ENCODE measurements at regions not wholly inside any gene's neighbourhood (a gene's known extent, or its start where the extent isn't known, plus 50 kb on each side); places are given as distances from the start of the nearest gene placed in this dataset.
A peak's percentile ranks its signal among the peaks of the same experiment; 100 is the strongest.
"Not testable (repeated sequence)": the region's sequence is repeated elsewhere in the genome, so short reads cannot be mapped to it uniquely, and the experiment has no call there.

- Mint-ChIP-seq H3K36me3 (no peaks in the 10 kb centered on the region), H3K4me1 (peaks cover 26% of the 10 kb centered on the region), H3K27ac (no peak overlapping the region), H3K9me3 (no peaks in the 10 kb centered on the region), H3K4me3 (no peak overlapping the region), H3K27me3 (ENCODE audit: low read depth) (no peaks in the 10 kb centered on the region)
- no peak for DNase-seq (ENCODE audit: low spot score in 2 of 2, unreplicated experiment in 2 of 2)
- no peak for TF ChIP-seq CTCF (IDR thresholded peaks at IDR 0.05; ENCODE audit: unreplicated experiment)
These were observed 549.9 kb upstream of the CDH5 start for GRCh38 chr16:65816556-65816955.

GRCh38 chr16:65815707-65816106, 550.8 kb upstream of the CDH5 start:
- no peak for DNase-seq (ENCODE audit: low spot score in 2 of 2, unreplicated experiment in 2 of 2)
- no peaks in the 10 kb centered on the region for H3K27me3 Mint-ChIP-seq (ENCODE audit: low read depth)
- no peak for TF ChIP-seq CTCF (IDR thresholded peaks at IDR 0.05; ENCODE audit: unreplicated experiment)
- H3K9me3 Mint-ChIP-seq = no peaks in the 10 kb centered on the region
- H3K4me3 Mint-ChIP-seq = no peak overlapping the region
- no peaks in the 10 kb centered on the region for H3K36me3 Mint-ChIP-seq
- peaks cover 26% of the 10 kb centered on the region for H3K4me1 Mint-ChIP-seq
- H3K27ac Mint-ChIP-seq = no peak overlapping the region

- H3K4me1 Mint-ChIP-seq = peaks cover 23% of the 10 kb centered on the region
- not testable (repeated sequence) for H3K4me3 Mint-ChIP-seq; H3K9me3 Mint-ChIP-seq; H3K27me3 Mint-ChIP-seq (ENCODE audit: low read depth); DNase-seq (ENCODE audit: low spot score in 2 of 2, unreplicated experiment in 2 of 2); H3K36me3 Mint-ChIP-seq
- peak overlapping the region; percentile 28 for H3K27ac Mint-ChIP-seq
These were observed 552.6 kb upstream of the CDH5 start for GRCh38 chr16:65813879-65814278.

- Mint-ChIP-seq H3K4me1 (peaks cover 25% of the 10 kb centered on the region), H3K36me3 (no peaks in the 10 kb centered on the region), H3K27me3 (ENCODE audit: low read depth) (peaks cover 2% of the 10 kb centered on the region), H3K4me3 (no peak overlapping the region), H3K9me3 (peaks cover 3% of the 10 kb centered on the region), H3K27ac (no peak overlapping the region)
- TF ChIP-seq CTCF (IDR thresholded peaks at IDR 0.05; ENCODE audit: unreplicated experiment) = no peak
- no peak for DNase-seq (ENCODE audit: low spot score in 2 of 2, unreplicated experiment in 2 of 2)
These were observed 556.9 kb upstream of the CDH5 start for GRCh38 chr16:65809627-65810026.

- no peak for DNase-seq (ENCODE audit: low spot score in 2 of 2, unreplicated experiment in 2 of 2)
- Mint-ChIP-seq H3K27ac (no peak overlapping the region), H3K36me3 (no peaks in the 10 kb centered on the region), H3K4me3 (no peak overlapping the region), H3K9me3 (peaks cover 3% of the 10 kb centered on the region), H3K27me3 (ENCODE audit: low read depth) (peaks cover 2% of the 10 kb centered on the region), H3K4me1 (peaks cover 21% of the 10 kb centered on the region)
- TF ChIP-seq CTCF (IDR thresholded peaks at IDR 0.05; ENCODE audit: unreplicated experiment) = no peak
These were observed 557.7 kb upstream of the CDH5 start for GRCh38 chr16:65808790-65809189.

GRCh38 chr16:65807858-65808257, 558.6 kb upstream of the CDH5 start:
- TF ChIP-seq CTCF (IDR thresholded peaks at IDR 0.05; ENCODE audit: unreplicated experiment) = no peak
- no peak overlapping the region for H3K27ac Mint-ChIP-seq
- H3K27me3 Mint-ChIP-seq (ENCODE audit: low read depth) = peaks cover 2% of the 10 kb centered on the region
- H3K4me3 Mint-ChIP-seq = no peak overlapping the region
- no peaks in the 10 kb centered on the region for H3K36me3 Mint-ChIP-seq
- peaks cover 14% of the 10 kb centered on the region for H3K4me1 Mint-ChIP-seq
- H3K9me3 Mint-ChIP-seq = peaks cover 3% of the 10 kb centered on the region
- DNase-seq (ENCODE audit: low spot score in 2 of 2, unreplicated experiment in 2 of 2) = no peak

- H3K4me1 Mint-ChIP-seq; H3K4me3 Mint-ChIP-seq; H3K9me3 Mint-ChIP-seq; H3K27ac Mint-ChIP-seq; H3K27me3 Mint-ChIP-seq (ENCODE audit: low read depth); DNase-seq (ENCODE audit: low spot score in 2 of 2, unreplicated experiment in 2 of 2); H3K36me3 Mint-ChIP-seq: not testable (repeated sequence)
These were observed 560.8 kb upstream of the CDH5 start for GRCh38 chr16:65805704-65806103.

All from mesothelial cell of epicardium (in vitro differentiated cells).